ENCODE measurements at regions not wholly inside any gene's neighbourhood (a gene's known extent, or its start where the extent isn't known, plus 50 kb on each side); places are given as distances from the start of the nearest gene placed in this dataset.

DNA sequence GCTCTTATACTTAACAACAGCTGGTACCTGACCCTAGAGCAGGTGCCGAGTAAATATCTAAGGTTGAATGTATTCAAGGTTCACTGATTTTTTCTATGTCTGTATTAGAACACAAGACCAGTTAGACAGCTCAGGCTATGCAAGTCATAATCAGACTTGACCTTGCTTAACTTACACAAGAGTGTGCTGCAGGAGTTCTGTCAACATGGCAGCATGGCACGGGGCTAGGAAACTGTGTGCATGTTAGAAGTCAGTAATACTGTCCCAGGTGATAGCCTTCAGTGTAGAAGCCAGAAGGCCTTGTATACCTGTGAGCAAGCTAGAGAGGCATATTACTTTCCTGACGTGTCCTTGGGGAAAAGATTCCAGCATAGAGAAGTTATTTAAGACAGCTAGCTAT, 253.1 kb downstream of the FAT3 start:
- DNase-seq (ENCODE audit: low read depth, low spot score) = no peak

- DNase-seq (ENCODE audit: low read depth, low spot score) = no peak
Observed at GRCh38 chr11:92480499-92480898, 255.9 kb downstream of the FAT3 start.

GRCh38 chr11:92482492-92483060, 258.0 kb downstream of the FAT3 start:
- no peak for DNase-seq (ENCODE audit: low read depth, low spot score)

DNA sequence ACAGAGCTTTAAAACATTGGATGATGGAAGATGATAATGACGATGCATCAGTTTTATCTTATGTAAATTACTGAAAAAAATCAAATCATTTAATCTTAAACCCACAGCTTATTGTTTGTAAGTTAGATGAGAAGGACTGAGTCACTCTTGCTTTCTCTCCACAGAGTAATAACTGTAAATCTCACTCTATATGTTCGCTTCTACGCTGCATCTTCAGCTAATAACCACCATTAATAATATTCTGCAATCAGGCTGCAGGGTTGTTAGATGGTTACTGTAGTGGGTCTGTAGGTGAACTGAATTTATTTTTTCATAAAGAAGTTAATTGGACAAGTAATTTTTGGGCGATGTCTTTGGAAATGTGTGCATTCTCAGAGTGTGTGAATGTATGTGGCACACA, 260.0 kb downstream of the FAT3 start:
- DNase-seq (ENCODE audit: low read depth, low spot score) = no peak

GRCh38 chr11:92489826-92490399, 265.3 kb downstream of the FAT3 start:
- no peak for DNase-seq (ENCODE audit: low read depth, low spot score)

- DNase-seq (ENCODE audit: low read depth, low spot score) = no peak
Observed at GRCh38 chr11:92492372-92492771, 267.8 kb downstream of the FAT3 start.

- no peak for DNase-seq (ENCODE audit: low read depth, low spot score)
Observed at GRCh38 chr11:92495107-92495793, 270.6 kb downstream of the FAT3 start.

GRCh38 chr11:92500453-92500852, 275.8 kb downstream of the FAT3 start:
- no peak for DNase-seq (ENCODE audit: low read depth, low spot score)

DNA sequence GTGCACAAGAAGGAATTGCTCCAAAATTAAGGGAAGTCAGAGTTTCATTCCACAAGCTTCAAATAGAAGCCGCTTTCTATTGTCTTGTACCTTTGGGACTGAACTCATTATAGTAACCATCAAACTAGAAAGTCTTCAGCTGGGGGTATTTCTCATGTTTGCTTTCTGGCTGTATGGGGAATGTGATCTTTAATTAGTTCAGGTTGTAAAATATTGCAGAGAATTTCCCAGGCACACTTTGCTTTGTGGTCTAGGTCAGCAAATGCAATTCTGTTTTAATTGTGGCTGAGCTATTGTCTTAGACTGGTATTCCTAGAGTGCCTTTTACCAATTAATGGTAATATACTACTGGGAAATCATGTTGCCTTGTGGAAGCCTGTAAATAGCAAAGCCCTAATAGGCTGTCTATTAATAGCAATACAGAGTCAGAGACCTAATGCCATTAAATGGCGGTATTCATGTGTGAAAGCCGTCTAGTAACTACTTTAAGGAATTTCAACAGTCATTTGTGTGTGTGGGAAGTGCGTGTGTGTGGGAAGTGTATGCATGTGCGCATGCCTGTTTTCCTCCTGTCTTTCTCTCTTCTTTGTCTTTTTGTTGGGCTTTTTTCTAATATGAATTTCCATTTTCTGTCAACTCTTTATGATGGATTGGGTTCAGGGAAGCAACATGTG, 276.6 kb downstream of the FAT3 start:
- DNase-seq (ENCODE audit: low read depth, low spot score) = no peak

GRCh38 chr11:92504004-92504403, 279.4 kb downstream of the FAT3 start:
- no peak for DNase-seq (ENCODE audit: low read depth, low spot score)

DNA sequence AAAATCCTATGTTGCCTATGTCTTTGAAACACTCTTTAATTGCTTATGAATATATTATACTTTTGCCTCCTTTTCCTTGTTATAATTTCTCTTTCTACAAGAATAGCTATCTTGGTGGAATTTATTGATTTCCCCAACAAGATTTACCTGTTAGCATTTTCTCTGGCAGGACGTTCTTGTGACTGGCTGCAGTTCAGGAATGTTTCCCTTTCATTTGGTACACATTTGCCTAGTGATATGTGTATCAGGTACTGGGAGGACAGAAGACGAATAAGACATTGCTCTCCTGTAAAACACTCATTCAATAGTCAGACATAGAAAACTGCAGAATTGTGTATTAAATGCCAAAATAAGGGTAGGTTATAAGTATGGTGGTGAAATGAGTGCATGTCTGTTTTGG, 279.9 kb downstream of the FAT3 start:
- no peak for DNase-seq (ENCODE audit: low read depth, low spot score)

DNA sequence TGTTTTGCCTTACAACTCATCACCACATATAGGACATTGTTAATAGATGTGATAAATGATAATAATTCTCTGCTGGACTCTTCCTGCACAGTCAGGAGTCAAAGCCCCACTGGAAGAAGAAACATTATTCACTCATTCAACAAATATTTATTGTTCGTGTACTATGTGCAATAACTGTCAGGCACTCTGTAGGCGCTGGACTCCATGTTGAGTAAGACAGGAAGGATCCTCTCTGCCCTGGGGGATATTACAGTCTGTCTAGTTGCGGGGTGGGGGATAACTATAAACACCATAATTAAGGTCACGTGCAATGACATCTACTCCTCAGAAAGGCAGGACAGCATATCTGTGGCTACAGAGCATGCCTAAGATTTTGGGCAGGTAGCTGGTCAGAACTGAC, 281.1 kb downstream of the FAT3 start:
- DNase-seq (ENCODE audit: low read depth, low spot score) = no peak

- no peak for DNase-seq (ENCODE audit: low read depth, low spot score)
Observed at GRCh38 chr11:92506809-92507336, 282.3 kb downstream of the FAT3 start.

- no peak for DNase-seq (ENCODE audit: low read depth, low spot score)
Observed at GRCh38 chr11:92510591-92510990, 286.0 kb downstream of the FAT3 start.

- DNase-seq (ENCODE audit: low read depth, low spot score) = peak; percentile 75
Observed at GRCh38 chr11:92511522-92512203, 287.0 kb downstream of the FAT3 start.

DNA sequence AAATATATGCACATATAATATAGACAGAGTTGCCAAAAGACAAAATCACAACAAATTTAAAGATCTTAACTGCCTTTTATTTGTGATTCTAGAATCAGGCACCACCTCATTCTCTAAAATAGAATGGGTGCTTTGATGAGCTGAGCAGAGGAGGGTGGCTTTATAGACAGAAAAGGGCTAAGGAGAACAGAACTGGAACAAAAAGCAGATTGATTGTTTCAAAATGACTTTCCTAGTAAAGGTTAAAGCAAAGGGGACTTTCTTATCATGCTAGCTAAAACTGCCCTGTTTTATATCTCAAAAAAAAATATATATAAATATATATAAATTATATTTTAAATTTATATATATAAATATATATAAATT, 287.6 kb downstream of the FAT3 start:
- no peak for DNase-seq (ENCODE audit: low read depth, low spot score)

DNA sequence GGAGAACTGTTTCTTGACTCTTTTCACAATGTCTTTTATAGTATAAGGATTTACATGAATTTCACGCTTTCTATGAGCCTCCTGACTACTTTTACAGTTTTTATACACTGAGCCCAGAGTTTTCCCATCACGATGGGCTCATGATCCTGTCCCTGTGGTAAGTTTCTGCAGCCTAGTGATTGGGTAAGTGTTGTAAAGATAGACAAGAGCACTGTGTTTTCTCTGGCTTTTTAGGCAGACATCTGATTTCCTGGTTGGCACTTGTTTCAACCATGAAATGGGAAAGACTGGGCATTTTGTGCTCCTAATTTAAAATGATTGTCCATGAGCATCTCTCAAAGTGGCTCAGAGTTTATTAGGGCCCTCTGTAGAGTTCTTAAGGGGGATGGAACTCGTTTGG, 299.0 kb downstream of the FAT3 start:
- no peak for DNase-seq (ENCODE audit: low read depth, low spot score)

DNA sequence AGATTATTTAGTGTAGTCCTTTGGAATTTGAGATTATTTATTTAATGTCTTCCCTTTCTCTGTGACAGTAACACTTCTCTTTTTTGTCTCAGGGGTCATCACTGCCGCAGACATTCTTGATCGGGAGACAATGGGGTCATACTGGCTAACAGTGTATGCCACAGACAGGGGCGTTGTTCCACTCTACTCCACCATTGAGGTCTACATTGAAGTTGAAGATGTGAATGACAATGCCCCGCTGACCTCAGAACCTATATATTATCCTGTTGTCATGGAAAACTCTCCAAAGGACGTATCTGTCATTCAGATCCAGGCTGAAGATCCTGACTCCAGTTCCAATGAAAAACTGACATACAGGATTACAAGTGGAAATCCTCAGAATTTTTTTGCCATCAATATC, 299.9 kb downstream of the FAT3 start:
- no peak for DNase-seq (ENCODE audit: low read depth, low spot score)

DNA sequence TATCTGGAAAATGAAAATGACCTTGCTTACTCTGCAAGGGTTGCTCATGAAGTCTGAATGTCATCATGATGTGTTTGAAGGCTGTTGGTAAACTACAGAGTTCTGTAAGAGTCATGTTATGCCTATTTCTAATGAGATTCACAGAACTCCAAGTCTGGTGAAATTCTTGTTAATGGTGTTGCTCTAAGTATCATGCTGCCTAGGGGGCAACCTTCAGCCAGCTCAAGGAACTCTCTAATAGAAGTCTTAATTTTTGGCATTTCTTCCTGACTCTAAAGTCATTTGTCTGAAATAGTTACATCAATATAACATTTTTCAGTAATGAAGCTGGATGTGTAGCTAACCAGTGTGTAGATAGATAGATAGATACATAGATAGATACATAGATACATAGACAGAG, 302.8 kb downstream of the FAT3 start:
- no peak for DNase-seq (ENCODE audit: low read depth, low spot score)

- DNase-seq (ENCODE audit: low read depth, low spot score) = no peak
Observed at GRCh38 chr11:92528001-92528400, 303.4 kb downstream of the FAT3 start.

DNA sequence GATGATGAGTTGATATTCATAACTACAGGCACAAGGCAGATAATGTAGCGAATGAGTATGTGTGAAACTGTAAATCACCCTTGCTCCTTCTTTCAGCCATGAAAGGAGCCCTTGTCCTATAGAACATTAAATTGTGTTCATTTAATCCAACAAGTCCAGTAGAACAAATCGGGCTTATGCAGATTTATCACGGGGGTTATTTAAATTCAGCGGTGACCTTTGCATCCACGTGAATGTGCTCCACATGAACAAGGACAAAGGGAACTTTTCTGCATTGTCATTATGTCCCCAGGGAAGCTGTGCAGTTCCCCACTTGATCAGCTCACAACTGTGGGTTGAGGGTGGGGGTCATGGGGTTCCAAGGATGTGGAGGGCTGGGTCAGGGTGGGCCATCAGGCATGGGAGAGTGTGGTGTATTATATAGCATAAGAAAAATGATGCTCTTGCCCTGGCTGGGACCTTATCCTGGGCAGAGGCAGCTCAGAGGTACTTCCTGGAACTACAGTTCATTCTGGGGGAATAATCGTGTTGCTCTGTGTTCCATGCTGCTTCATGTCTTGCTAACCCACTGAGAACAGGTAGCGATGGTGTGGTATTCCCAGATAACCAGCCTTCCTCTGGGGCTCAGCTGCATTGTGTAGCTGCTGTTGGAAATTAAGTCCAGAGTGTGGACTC, 306.6 kb downstream of the FAT3 start:
- no peak for DNase-seq (ENCODE audit: low read depth, low spot score)
